GM12873 (cell line): ENCODE measurements at regions not wholly inside any gene's neighbourhood (a gene's known extent, or its start where the extent isn't known, plus 50 kb on each side); places are given as distances from the start of the nearest gene placed in this dataset.
A peak's percentile ranks its signal among the peaks of the same experiment; 100 is the strongest.

Experiments
- TF ChIP-seq, protein P1 (sequence below): IDR thresholded peaks from 2 replicates; pipeline ENCODE4 v1.5.1; 2012; ENCODE audit warnings: low read depth, mild to moderate bottlenecking, moderate library complexity, low read length, control low read depth; ENCODE audit not compliant: insufficient read depth; ENCODE audit errors: missing control alignments

DNA sequence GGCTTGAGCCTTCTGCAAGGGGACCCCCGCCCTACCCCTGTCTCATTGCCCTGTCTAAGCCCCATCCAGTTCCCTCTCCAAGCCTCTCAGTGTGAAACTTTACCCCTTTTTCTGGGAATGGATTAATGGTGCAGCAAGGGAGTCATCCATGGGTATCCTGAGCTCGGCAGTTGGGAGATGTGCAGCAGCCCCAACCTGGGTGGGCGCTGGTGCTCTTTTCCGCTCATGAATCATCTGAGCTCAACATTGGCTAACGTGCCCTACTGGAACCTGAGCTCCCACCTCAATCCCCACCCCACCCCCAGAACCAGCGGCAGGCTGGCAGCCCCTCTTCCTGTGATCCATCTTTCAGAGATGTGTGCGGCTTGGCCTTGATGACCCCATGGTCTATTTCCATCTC is 130.3 kb upstream of the MSX1 start:
- TF ChIP-seq, protein P1, sequence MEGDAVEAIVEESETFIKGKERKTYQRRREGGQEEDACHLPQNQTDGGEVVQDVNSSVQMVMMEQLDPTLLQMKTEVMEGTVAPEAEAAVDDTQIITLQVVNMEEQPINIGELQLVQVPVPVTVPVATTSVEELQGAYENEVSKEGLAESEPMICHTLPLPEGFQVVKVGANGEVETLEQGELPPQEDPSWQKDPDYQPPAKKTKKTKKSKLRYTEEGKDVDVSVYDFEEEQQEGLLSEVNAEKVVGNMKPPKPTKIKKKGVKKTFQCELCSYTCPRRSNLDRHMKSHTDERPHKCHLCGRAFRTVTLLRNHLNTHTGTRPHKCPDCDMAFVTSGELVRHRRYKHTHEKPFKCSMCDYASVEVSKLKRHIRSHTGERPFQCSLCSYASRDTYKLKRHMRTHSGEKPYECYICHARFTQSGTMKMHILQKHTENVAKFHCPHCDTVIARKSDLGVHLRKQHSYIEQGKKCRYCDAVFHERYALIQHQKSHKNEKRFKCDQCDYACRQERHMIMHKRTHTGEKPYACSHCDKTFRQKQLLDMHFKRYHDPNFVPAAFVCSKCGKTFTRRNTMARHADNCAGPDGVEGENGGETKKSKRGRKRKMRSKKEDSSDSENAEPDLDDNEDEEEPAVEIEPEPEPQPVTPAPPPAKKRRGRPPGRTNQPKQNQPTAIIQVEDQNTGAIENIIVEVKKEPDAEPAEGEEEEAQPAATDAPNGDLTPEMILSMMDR, result no peak

DNA sequence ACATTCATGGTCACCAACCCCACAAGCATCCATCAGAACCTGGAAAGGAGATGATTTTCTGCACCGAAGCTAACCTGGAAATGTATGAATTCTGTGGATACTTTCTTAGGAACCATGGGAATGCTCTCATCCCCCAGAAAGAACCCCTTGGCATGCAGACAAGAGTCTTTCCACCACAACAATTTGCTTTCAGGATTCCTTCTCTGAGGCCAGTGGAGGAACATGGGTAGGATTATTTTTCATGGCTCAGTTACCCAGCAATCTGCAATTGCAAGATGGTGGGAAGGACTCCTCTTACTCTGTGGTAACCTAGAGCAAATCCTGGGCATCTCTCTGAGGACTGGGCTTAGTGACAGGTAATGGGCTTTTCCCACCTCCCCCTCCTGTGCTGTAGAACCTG is 131.9 kb upstream of the MSX1 start:
- TF ChIP-seq, protein P1, result no peak

DNA sequence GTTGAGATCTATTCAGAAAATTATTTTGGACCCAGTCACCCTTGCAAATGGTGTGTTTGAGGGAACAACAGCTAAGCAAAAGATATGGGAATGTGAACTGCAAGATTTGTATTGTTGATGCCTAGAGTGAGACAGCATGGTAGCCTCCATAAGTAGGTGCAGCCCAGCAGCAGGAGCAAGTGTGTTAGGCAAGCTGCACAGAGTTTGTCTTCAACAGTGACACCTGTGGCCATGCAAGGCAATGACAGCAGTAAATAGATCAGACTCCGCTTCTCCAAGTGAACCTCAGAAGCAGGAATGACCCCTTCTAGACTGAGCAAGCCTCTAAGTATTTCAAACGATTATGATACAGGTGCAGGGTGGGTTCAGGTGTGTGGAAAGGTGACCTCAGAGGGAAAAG is 133.4 kb upstream of the MSX1 start:
- TF ChIP-seq, protein P1, result peak; percentile 58

GRCh38 chr4:4724321-4724720 is 135.1 kb upstream of the MSX1 start:
- TF ChIP-seq, protein P1, result no peak

GRCh38 chr4:4721636-4722035 is 137.8 kb upstream of the MSX1 start:
- TF ChIP-seq, protein P1, result no peak

GRCh38 chr4:4720646-4721045 is 138.8 kb upstream of the MSX1 start:
- TF ChIP-seq, protein P1, result no peak

DNA sequence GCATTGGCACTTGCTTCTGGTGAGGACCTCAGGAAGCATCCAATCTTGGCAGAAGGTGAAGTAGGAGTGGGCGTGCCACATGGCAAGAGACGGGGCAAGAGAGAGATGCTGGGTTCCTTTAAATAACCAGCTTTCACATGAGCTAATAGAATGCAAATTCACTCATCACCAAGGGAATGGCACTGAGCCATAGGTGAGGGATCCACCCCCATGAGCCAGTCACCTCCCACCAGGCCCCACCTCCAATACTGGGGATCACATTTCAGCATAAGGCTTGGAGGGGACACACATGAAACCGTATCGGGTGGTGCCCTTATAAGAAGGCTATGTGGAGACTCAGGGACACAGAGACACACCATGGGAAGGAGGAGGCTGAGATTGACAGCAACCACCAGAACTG is 140.0 kb upstream of the MSX1 start:
- TF ChIP-seq, protein P1, result no peak
